Testis (tissue), 2 donors: ENCODE measurements at regions not wholly inside any gene's neighbourhood (a gene's known extent, or its start where the extent isn't known, plus 50 kb on each side); places are given as distances from the start of the nearest gene placed in this dataset.

Source experiments
- POLR2A ChIP-seq: fragments of 450-650 bp; IDR thresholded peaks from one replicate; pipeline ENCODE4 v1.6.1; 2017; ENCODE audit warnings: antibody characterized with exemption, mild to moderate bottlenecking, moderate library complexity
- TF ChIP-seq, protein P1 (sequence below), 3 experiments: fragments of 450-650 bp in 2 of 3; fragments of 200-600 bp in 1 of 3; sonication (generic) in 1 of 3; IDR thresholded peaks; one replicate each; pipeline ENCODE4 v1.5.1; 2016 to 2019; ENCODE audit warnings: antibody characterized with exemption in 3 of 3, mild to moderate bottlenecking in 2 of 3, moderate library complexity in 1 of 3

DNA sequence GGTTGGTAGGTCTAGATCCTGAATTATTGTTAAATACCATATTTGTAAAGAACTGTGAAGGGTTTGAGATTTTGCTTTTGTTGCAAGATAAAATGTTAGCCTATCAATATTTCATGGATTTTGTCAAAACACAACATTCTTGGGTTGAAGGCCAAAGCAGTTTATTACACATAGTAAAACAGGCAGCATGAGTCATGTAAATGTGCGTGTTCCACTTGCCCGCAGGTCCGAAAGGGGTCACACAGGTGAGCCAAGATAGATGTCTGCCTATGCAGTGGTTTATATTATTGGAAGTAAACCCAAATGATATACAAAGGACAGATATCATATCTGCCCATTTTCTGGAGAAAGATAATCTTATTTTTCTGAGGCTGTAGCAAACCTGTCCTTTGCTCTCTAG is 1654.4 kb upstream of the SPRY2 start:
- TF ChIP-seq, protein P1, sequence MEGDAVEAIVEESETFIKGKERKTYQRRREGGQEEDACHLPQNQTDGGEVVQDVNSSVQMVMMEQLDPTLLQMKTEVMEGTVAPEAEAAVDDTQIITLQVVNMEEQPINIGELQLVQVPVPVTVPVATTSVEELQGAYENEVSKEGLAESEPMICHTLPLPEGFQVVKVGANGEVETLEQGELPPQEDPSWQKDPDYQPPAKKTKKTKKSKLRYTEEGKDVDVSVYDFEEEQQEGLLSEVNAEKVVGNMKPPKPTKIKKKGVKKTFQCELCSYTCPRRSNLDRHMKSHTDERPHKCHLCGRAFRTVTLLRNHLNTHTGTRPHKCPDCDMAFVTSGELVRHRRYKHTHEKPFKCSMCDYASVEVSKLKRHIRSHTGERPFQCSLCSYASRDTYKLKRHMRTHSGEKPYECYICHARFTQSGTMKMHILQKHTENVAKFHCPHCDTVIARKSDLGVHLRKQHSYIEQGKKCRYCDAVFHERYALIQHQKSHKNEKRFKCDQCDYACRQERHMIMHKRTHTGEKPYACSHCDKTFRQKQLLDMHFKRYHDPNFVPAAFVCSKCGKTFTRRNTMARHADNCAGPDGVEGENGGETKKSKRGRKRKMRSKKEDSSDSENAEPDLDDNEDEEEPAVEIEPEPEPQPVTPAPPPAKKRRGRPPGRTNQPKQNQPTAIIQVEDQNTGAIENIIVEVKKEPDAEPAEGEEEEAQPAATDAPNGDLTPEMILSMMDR (IDR thresholded peaks at IDR 0.05): no peak
- no peak for TF ChIP-seq POLR2A
